ENCODE measurements at regions not wholly inside any gene's neighbourhood (a gene's known extent, or its start where the extent isn't known, plus 50 kb on each side); places are given as distances from the start of the nearest gene placed in this dataset.

- DNase-seq, result no peak
Measured at GRCh38 chr14:87503711-87504110, 489.3 kb downstream of the GALC start.

- DNase-seq, result no peak
Measured at GRCh38 chr14:87497301-87497700, 495.7 kb downstream of the GALC start.

DNA sequence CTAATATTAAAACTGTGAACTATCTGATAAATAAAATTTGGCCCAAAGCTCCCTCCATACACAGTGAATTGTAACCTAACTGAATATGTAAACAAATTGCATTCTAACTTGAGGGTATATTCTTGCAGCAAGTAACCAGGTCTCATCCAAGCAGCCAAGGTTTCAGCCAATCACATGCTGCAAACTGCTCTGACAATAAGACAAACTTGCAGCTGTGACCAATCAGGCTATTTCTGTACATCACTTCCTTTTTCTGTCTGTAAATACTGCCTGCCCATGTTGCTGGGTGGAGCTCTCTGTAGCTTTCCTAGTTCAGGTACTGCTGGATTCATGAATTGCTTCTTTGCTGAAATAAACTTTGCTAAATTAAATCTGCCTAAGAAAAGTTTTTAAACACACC is 499.0 kb downstream of the GALC start:
- no peak for DNase-seq

DNA sequence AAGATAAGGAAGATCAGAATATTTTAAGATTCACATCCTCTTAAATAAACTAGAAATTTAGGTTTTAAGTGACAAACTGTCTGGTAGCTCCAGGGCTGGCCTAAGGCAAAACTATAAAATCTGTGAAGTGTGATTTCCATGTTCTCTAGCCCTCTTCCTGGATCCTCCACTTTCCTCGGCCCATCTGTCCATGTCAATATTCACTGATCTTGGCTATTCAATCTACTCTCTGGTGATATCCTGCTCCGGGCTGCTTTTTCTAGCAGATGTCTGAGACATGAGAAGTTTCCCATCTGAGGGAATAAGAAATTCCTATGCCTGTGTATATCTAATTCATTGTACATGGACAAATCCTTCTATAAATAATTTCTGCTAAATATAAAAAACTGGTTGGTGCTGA is 500.4 kb downstream of the GALC start:
- no peak for DNase-seq

DNA sequence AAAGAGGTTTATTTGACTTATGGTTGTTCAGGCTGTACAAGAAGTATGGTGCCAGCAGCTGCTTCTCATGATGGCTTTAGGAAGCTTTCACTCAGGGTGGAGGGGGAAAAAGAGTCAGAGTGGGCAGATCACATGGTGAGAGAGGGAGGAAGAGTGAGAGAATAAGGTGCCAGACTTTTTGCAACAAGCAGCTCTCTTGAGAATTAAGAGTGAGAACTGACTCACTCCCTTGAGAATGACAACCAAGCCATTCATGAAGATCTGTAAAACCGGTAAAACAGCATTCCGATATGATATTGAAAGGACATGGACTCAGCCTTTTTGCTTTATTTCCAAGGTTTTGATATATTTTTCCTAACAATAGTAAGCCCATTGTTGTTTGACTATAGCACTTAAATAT is 501.2 kb downstream of the GALC start:
- no peak for DNase-seq

GRCh38 chr14:87489196-87489819 is 503.7 kb downstream of the GALC start:
- no peak for DNase-seq

- DNase-seq, result peak; percentile 2
Measured at GRCh38 chr14:87483271-87484260, 509.4 kb downstream of the GALC start.

- DNase-seq, result no peak
Measured at GRCh38 chr14:87468531-87468930, 524.5 kb downstream of the GALC start.

GRCh38 chr14:87467578-87467977 is 525.4 kb downstream of the GALC start:
- no peak for DNase-seq

DNA sequence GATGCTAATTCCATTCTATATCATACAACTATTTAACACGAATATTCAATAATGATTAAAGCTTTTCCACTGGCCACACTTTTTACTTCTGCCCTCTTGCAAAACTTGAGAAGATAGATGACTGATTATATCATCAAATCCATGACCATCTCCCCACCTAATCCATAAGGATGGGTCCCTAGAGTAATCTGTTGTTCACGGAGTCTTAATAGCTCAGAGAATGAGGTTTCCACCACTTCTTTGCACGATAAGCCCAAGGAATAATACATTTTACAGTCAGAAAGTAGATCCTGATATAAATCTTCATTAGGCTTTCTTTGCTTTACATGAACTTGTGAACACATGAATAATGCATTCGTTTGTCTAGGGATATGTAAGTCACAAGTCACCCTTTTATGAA is 527.2 kb downstream of the GALC start:
- DNase-seq, result no peak

- DNase-seq, result no peak
Measured at GRCh38 chr14:87461704-87462103, 531.3 kb downstream of the GALC start.

DNA sequence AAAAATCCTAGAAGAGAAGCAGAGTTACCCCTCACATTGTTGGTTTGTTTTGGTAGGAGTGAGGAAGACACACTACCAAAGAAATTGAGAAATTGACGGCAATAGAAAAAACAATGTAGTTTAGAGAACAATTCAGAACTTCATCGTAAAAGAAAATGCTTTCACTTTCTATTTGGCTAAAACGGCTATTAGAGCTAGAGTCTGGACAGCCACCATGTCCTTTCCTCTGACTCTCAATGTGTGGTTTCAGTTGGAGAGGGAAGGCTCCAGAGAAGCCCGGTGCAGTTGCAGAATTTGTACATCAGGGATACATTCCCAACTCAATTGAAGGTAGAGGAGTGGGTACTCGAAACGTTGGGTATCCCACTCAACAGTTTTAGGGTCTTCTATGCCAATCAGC is 535.3 kb downstream of the GALC start:
- no peak for DNase-seq

- DNase-seq, result no peak
Measured at GRCh38 chr14:87450193-87450592, 542.8 kb downstream of the GALC start.

- DNase-seq, result no peak
Measured at GRCh38 chr14:87449016-87449415, 544.0 kb downstream of the GALC start.

DNA sequence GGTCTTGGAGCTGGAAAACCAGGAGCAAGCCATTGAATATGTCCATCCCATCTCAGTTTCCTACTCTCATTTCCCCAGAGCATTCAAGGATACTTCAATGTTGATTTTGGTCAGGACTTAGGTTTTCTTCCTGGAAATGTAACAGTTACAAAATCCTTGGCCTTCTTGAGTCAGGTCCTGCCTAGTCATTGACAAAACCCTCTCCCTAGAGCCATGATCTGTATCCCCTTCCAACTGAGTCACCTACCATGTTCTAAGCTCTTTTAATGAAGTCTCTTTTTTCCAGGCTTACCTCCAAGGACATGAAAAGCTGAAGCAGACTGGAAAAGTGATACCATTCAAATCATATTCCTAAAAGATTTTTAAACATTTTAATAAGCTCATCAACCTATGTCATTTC is 549.2 kb downstream of the GALC start:
- no peak for DNase-seq

DNA sequence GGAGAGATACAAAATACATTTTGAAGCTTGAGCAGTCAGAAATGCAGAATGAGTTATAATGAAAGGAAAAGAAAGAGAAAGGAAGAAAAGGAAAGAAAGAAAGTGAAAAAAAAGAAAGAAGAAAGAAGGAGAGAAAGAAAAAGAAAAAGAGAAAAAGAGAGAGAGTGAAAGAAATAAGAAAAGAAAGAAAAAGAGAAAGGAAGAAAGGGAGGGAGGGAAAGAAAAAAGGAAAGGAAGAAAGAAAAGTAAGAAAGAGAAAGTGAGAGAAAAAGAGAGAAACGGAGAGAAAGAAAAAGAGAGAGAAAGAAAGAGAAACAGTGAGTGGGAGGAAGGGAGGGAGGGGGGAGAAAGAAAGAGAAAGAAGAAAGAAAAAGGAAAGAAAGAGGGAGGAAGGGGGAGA is 549.9 kb downstream of the GALC start:
- DNase-seq, result no peak

DNA sequence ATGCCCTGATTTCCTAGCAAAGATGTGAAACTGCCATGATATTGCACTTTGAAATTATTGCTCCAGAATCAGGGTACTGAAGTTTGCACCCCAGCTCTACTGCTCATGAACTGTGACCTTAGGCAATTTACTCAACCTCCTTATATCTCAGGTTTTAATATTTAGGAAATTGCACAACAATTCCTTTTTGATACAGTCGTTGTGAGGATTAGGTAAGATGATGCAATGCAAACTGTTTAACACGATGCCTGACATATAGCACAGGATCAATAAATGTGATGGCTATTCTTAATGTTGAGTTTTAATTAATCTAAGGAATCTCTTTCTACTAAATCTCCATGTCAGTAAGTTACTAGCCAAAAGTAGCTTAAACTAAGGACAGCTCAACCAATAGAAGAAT is 555.8 kb downstream of the GALC start:
- no peak for DNase-seq

DNA sequence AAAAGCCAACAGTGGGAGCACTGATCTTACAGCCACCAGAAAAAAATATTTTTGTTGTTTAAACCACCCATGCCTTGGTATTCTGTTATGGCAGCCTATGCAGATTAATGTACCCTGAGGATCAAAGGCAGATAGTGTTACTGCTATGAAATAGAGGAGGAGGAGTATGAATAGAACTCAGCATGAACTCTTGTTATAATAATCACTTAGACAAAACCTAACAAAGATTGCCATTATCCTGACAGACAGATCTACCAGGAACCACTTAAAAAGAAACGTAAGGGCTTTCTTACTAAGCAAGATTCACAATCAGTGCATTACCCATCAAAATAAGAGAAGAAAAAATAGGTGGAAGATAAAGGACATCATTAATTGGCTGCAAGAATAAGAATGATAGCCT is 558.3 kb downstream of the GALC start:
- no peak for DNase-seq

DNA sequence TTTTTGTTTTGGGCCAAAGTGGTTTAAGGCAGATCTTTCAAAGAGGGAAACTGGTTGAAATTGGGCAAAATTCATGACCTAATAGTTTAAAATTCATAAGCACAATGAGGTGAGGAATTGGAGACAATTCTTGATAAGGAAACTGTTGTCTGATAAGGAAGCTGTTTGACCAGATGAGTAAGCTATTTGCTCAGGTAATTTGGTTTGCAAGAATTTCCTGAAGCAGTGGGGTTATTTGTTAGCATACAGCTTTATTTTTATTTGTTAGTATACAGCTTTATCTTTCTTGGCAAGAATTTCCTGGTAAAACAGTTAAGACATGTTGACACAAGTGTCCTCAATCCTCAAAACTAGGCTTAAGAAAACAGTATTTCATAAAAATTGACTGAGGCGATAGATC is 559.0 kb downstream of the GALC start:
- no peak for DNase-seq

DNA sequence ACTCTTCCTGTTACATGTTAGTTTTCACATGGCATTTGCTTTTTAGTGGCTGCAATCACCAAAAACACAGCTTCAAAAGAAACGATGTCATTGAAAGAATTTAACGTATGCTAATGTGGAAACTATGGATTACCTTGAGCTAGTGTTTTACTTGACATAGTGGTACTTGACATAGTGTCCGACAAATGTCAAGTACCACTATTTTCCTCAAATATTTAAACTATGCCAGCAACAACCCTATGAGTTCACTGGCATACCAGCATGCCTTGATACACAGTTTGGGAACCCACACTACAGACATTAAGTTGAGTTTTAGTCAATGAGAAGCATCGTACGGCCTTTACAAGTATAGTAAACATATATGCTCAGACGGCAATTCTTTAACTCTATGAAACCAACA is 560.3 kb downstream of the GALC start:
- no peak for DNase-seq

DNA sequence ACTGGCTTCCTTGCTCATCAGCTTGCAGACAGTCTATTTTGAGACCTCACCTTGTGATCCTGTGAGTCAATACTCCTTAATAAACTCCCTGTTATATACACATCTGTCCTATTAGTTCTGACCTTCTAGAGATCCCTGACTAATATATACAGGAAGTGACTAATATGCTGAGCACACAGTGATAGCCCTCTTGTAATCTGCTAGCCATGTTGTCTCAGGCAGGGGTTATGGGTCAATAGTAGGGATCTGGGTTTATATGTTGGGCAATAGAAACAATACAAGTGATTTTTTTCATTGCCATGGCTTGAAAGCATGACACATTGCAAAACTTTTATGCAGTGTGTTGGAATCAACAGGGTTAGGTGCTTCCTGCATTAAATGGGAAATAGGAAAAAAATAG is 562.2 kb downstream of the GALC start:
- no peak for DNase-seq

GRCh38 chr14:87430214-87430613 is 562.8 kb downstream of the GALC start:
- DNase-seq, result no peak

DNA sequence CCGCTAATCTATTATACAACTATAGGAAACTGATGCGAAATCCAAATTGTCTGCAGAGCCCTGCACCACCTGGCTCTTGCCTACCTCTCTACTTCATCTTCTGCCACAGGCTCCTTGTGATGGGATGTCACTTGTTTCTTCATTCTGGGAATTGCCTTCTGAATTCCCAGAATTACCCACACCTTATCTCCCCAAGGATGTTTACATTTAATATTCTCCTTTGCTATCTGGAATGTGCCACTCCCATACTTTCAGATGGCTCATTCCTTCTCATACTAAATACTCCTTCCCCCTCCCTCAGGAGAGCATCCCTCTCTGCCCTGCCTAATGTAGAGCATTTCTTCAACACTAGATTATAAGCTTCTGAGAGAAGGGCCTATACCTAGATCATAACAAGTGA is 573.1 kb downstream of the GALC start:
- DNase-seq, result no peak

DNA sequence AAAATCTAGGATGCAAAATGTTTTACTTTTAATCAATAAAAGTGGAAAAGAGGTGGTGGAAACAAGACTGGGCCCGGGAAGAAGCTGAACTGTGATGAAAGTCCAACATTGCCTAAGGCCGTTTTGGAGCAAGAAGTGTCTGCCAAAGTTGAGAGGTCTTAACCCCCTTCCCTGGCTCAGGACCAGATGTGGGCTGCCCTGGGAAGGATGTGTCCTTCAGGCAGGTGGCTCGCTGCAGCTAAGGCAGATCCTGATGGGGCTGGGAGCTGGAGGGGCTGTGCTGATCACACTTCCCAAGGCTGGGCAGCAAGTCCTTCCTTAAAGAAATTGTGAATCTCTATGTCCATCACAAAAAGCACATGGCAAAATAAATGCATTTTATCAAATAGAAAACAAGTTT is 581.6 kb downstream of the GALC start:
- no peak for DNase-seq

DNA sequence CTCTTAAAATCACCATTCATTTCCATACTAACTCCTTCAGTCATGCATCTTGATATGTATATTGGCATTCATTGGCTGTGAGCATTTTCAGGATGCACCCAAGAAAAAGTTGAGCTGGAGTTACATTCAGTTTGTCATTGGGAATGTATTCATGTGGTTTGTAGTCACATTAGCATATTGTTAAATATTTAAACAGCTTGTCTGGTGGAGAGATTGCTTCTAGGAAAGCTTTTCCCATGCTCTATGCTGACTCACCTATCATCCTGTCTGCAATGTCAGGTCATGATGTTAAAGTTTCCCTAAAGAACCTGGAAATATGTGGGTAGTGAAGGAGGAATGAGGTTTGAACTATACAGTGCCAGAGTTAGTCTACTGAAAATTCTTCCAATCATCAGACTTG is 583.6 kb downstream of the GALC start:
- DNase-seq, result no peak

All from T1000 (cell line).